Right lobe of liver (tissue), 4 donors: ENCODE measurements at regions not wholly inside any gene's neighbourhood (a gene's known extent, or its start where the extent isn't known, plus 50 kb on each side); places are given as distances from the start of the nearest gene placed in this dataset.

Experiments
- CTCF ChIP-seq, 4 donors: fragments of 200-600 bp in 3 of 4; fragments of 450-650 bp in 1 of 4; IDR thresholded peaks; one replicate each; pipeline versions ENCODE4 v1.5.1 to v1.8.0; 2016 to 2022; ENCODE audit warnings: antibody characterized with exemption in 4 of 4, mild to moderate bottlenecking in 2 of 4
- POLR2A ChIP-seq: fragments of 450-650 bp; IDR thresholded peaks from one replicate; pipeline ENCODE4 v1.6.1; 2017; ENCODE audit warnings: antibody characterized with exemption, mild to moderate bottlenecking
- donor health status: DM: no; HTN: no; CAD: no.
- donor health status: DM: no; HTN: no; CAD: no.
- donor health status: DM: no; HTN: yes; CAD: no.

- no peak for TF ChIP-seq POLR2A
- TF ChIP-seq CTCF (IDR thresholded peaks at IDR 0.05) = no peak
Measured at GRCh38 chr2:58749041-58749440, 507.9 kb upstream of the FANCL start.
